Neutrophil (primary cell): ENCODE measurements at regions not wholly inside any gene's neighbourhood (a gene's known extent, or its start where the extent isn't known, plus 50 kb on each side); places are given as distances from the start of the nearest gene placed in this dataset.
A peak's percentile ranks its signal among the peaks of the same experiment; 100 is the strongest.

ENCODE experiments used
- H3K27ac ChIP-seq: fragments of 200-600 bp; sonication (generic); 2 replicates; pipeline ENCODE4 v1.5.1; 2016; ENCODE audit warnings: mild to moderate bottlenecking, moderate library complexity
- H3K27me3 ChIP-seq: fragments of 200-600 bp; sonication (generic); 2 replicates; pipeline ENCODE4 v1.6.0; 2016; ENCODE audit warnings: mild to moderate bottlenecking
- H3K36me3 ChIP-seq: fragments of 200-600 bp; sonication (generic); 2 replicates; pipeline ENCODE4 v1.5.1; 2017
- H3K4me1 ChIP-seq, 2 experiments: fragments of 200-600 bp in 1 of 2; sonication (generic) in 1 of 2; 1 replicate in 1 of 2; 2 replicates in 1 of 2; pipeline versions ENCODE4 v1.5.1 to v1.6.1; 2013 to 2016; ENCODE audit warnings: low read depth in 1 of 2, low read length in 1 of 2, mild to moderate bottlenecking in 1 of 2, moderate library complexity in 1 of 2; ENCODE audit not compliant: control insufficient read depth in 1 of 2, insufficient read depth in 1 of 2
- H3K4me3 ChIP-seq, 2 experiments: fragments of 200-600 bp in 1 of 2; sonication (generic) in 1 of 2; 1 replicate in 1 of 2; 2 replicates in 1 of 2; pipeline ENCODE4 v1.5.1; 2013 to 2016; ENCODE audit warnings: low read depth in 1 of 2, low read length in 1 of 2, mild to moderate bottlenecking in 1 of 2, moderate library complexity in 1 of 2
- H3K9me3 ChIP-seq: fragments of 200-600 bp; sonication (generic); 2 replicates; pipeline ENCODE4 v1.5.1; 2016
- CTCF ChIP-seq: fragments of 200-600 bp; sonication (generic); IDR thresholded peaks from 2 replicates; pipeline ENCODE4 v1.5.1; 2016; ENCODE audit warnings: antibody characterized with exemption

GRCh38 chr6:119446115-119446554, 96.6 kb upstream of the MAN1A1 start:
- Histone ChIP-seq H3K4me1 (peaks cover 65 to 71% of the 10 kb centered on the region in 2 experiments), H3K36me3 (no peaks in the 10 kb centered on the region), H3K9me3 (no peaks in the 10 kb centered on the region), H3K27me3 (no peaks in the 10 kb centered on the region), H3K4me3 (no peak overlapping the region), H3K27ac (peak overlapping the region; percentile 15)
- no peak for TF ChIP-seq CTCF

- no peak overlapping the region for H3K4me3 ChIP-seq
- TF ChIP-seq CTCF, result no peak
- H3K27me3 ChIP-seq, result no peaks in the 10 kb centered on the region
- peaks cover 62 to 67% of the 10 kb centered on the region in 2 experiments for H3K4me1 ChIP-seq
- H3K9me3 ChIP-seq, result no peaks in the 10 kb centered on the region
- H3K36me3 ChIP-seq, result no peaks in the 10 kb centered on the region
- H3K27ac ChIP-seq, result peak overlapping the region; percentile 15
These were observed 96.1 kb upstream of the MAN1A1 start for GRCh38 chr6:119445666-119446065.

GRCh38 chr6:119444642-119445557, 95.3 kb upstream of the MAN1A1 start:
- no peak overlapping the region for H3K4me3 ChIP-seq
- no peak for TF ChIP-seq CTCF
- no peaks in the 10 kb centered on the region for H3K27me3 ChIP-seq
- no peaks in the 10 kb centered on the region for H3K36me3 ChIP-seq
- peaks cover 55 to 59% of the 10 kb centered on the region in 2 experiments for H3K4me1 ChIP-seq
- no peak overlapping the region for H3K27ac ChIP-seq
- no peaks in the 10 kb centered on the region for H3K9me3 ChIP-seq

GRCh38 chr6:119443993-119444641, 94.6 kb upstream of the MAN1A1 start:
- Histone ChIP-seq H3K4me3 (no peak overlapping the region), H3K4me1 (peaks cover 47 to 51% of the 10 kb centered on the region in 2 experiments), H3K36me3 (no peaks in the 10 kb centered on the region), H3K27me3 (no peaks in the 10 kb centered on the region), H3K9me3 (no peaks in the 10 kb centered on the region), H3K27ac (no peak overlapping the region)
- no peak for TF ChIP-seq CTCF

GRCh38 chr6:119442776-119443184, 93.2 kb upstream of the MAN1A1 start:
- peak overlapping the region in 1 of 2 experiments; percentile 4 for H3K4me3 ChIP-seq
- no peaks in the 10 kb centered on the region for H3K36me3 ChIP-seq
- no peaks in the 10 kb centered on the region for H3K27me3 ChIP-seq
- H3K27ac ChIP-seq, result peak overlapping the region; percentile 14
- peaks cover 36 to 45% of the 10 kb centered on the region in 2 experiments for H3K4me1 ChIP-seq
- H3K9me3 ChIP-seq, result no peaks in the 10 kb centered on the region
- TF ChIP-seq CTCF, result no peak
